ENCODE measurements at regions not wholly inside any gene's neighbourhood (a gene's known extent, or its start where the extent isn't known, plus 50 kb on each side); places are given as distances from the start of the nearest gene placed in this dataset.

DNA sequence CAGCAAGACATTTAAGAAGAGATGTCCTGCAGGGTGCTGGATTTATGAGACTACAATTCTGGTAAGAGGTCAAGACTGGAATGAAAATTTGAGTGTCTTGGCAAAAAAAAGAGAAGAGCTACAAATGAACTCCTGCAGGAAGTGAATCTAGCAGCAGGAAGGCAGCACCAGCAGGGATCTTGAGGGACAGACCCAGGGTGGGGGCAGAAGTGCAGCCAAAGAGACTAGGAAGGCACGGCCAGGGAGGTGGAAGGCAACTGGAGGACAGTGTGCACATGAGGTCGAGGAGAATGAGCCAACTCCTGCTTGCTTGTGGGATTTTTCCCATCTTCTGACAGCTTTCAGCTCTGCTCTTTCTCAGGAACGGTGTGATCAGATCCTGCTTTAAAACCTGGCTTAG is 263.2 kb downstream of the BUD13 start:
- Histone ChIP-seq H3K4me1 (ENCODE audit: insufficient read depth) (peaks cover 32% of the 10 kb centered on the region), H3F3A (replicated peaks; ENCODE audit: low read depth) (0 out of 2 replicates have a peak, but pooled peaks cover 3% of the 10 kb centered on the region), H3K4me3 (no peak overlapping the region), H3K27ac (ENCODE audit: low read depth) (no peak overlapping the region), H3K9me2 (ENCODE audit: insufficient read depth) (no peaks in the 10 kb centered on the region), H2AFZ (no peak overlapping the region), H3K79me2 (replicated peaks; ENCODE audit: insufficient read depth) (no peaks in the 10 kb centered on the region), H3K4me2 (no peak overlapping the region), H3K36me3 (ENCODE audit: insufficient read depth) (no peaks in the 10 kb centered on the region), H4K20me1 (replicated peaks; ENCODE audit: insufficient read depth) (no peaks in the 10 kb centered on the region), H3K27me3 (ENCODE audit: insufficient read depth) (no peaks in the 10 kb centered on the region)
- DNase-seq (ENCODE audit: low spot score): no peak
- Mint-ChIP-seq H3K9me3 (no peaks in the 10 kb centered on the region), H3K36me3 (ENCODE audit: low read depth) (no peaks in the 10 kb centered on the region), H3K27me3 (ENCODE audit: insufficient read depth, low read depth, poor library complexity) (peaks cover 22% of the 10 kb centered on the region), H3K27ac (no peak overlapping the region), H3K4me1 (peaks cover 42% of the 10 kb centered on the region), H3K4me3 (no peak overlapping the region)
- TF ChIP-seq EZH2 (IDR thresholded peaks at IDR 0.05; ENCODE audit: low read depth, unreplicated experiment) (no peak), POLR2AphosphoS5 (IDR thresholded peaks at IDR 0.05; ENCODE audit: low read depth) (no peak)
- no peak for ATAC-seq

DNA sequence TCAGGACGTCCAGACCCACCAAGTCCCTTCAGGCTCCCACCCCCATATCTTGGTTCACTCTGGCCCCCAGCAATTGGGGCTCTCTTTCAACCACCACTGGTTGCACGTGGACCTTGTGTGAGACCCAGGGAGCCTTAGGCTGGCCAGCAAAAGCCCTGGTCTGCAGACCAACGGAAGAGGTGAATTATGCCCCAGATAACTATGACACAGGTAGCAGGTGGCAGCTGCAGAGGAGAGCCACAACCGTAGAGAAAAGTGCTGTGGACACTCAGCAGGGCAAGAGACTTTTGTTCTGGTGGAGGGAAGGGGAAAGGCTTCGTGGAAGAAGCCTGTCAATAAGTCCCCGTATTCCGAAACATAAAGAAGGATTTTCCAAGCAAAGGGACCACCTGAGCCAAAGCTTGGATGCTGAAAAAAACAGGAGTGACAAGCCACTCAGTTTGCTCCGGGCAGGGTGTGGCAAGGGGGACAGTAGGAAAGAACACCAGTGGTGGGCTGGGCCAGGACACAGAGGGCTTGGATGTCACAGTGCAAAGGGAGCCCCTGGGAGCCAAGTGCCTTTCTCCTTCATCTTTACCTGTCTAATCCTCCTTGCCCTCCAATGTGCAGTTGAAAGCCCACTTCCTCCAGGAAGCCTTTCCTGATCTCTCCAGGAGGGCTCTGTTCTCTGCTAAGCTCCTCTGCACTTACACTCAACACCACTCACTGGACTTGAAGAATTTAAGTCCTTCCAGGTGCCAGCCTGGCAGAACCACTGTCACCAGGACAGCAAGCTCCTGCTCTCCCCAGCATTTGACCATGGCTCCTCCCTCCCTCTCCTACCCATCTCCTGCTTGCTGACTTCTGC is 264.7 kb downstream of the BUD13 start:
- no peak overlapping the region for H3K27ac Mint-ChIP-seq
- Histone ChIP-seq H3K4me2 (no peak overlapping the region), H3K4me1 (ENCODE audit: insufficient read depth) (peaks cover 42% of the 10 kb centered on the region), H4K20me1 (replicated peaks; ENCODE audit: insufficient read depth) (no peaks in the 10 kb centered on the region), H3K9me2 (ENCODE audit: insufficient read depth) (0 out of 2 replicates have a peak, but pooled peaks cover 4% of the 10 kb centered on the region), H3K79me2 (replicated peaks; ENCODE audit: insufficient read depth) (no peaks in the 10 kb centered on the region), H3K27me3 (ENCODE audit: insufficient read depth) (0 out of 2 replicates have a peak, but pooled peaks cover 5% of the 10 kb centered on the region), H3K36me3 (ENCODE audit: insufficient read depth) (no peaks in the 10 kb centered on the region), H3K4me3 (no peak overlapping the region), H3K27ac (ENCODE audit: low read depth) (no peak overlapping the region), H3F3A (replicated peaks; ENCODE audit: low read depth) (0 out of 2 replicates have a peak, but pooled peaks cover 3% of the 10 kb centered on the region), H2AFZ (no peak overlapping the region)
- ATAC-seq (no peak), DNase-seq (ENCODE audit: low spot score) (no peak)
- no peak overlapping the region for H3K4me3 Mint-ChIP-seq
- peaks cover 19% of the 10 kb centered on the region for H3K27me3 Mint-ChIP-seq (ENCODE audit: insufficient read depth, low read depth, poor library complexity)
- no peaks in the 10 kb centered on the region for H3K9me3 Mint-ChIP-seq
- H3K36me3 Mint-ChIP-seq (ENCODE audit: low read depth): no peaks in the 10 kb centered on the region
- peaks cover 46% of the 10 kb centered on the region for H3K4me1 Mint-ChIP-seq
- TF ChIP-seq EZH2 (IDR thresholded peaks at IDR 0.05; ENCODE audit: low read depth, unreplicated experiment) (no peak), STAT1 (IDR thresholded peaks at IDR 0.05; ENCODE audit: unreplicated experiment) (no peak), JUNB (IDR thresholded peaks at IDR 0.05; ENCODE audit: unreplicated experiment) (no peak), EZH2phosphoT487 (IDR thresholded peaks at IDR 0.05; ENCODE audit: unreplicated experiment) (no peak), CREB1 (CRISPR knock-in tag; IDR thresholded peaks at IDR 0.05; ENCODE audit: low read depth) (no peak), POLR2AphosphoS5 (IDR thresholded peaks at IDR 0.05; ENCODE audit: low read depth) (no peak)
- TF ChIP-seq, protein P1, sequence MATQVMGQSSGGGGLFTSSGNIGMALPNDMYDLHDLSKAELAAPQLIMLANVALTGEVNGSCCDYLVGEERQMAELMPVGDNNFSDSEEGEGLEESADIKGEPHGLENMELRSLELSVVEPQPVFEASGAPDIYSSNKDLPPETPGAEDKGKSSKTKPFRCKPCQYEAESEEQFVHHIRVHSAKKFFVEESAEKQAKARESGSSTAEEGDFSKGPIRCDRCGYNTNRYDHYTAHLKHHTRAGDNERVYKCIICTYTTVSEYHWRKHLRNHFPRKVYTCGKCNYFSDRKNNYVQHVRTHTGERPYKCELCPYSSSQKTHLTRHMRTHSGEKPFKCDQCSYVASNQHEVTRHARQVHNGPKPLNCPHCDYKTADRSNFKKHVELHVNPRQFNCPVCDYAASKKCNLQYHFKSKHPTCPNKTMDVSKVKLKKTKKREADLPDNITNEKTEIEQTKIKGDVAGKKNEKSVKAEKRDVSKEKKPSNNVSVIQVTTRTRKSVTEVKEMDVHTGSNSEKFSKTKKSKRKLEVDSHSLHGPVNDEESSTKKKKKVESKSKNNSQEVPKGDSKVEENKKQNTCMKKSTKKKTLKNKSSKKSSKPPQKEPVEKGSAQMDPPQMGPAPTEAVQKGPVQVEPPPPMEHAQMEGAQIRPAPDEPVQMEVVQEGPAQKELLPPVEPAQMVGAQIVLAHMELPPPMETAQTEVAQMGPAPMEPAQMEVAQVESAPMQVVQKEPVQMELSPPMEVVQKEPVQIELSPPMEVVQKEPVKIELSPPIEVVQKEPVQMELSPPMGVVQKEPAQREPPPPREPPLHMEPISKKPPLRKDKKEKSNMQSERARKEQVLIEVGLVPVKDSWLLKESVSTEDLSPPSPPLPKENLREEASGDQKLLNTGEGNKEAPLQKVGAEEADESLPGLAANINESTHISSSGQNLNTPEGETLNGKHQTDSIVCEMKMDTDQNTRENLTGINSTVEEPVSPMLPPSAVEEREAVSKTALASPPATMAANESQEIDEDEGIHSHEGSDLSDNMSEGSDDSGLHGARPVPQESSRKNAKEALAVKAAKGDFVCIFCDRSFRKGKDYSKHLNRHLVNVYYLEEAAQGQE (IDR thresholded peaks at IDR 0.05; ENCODE audit: unreplicated experiment): no peak
- TF ChIP-seq, protein P2, sequence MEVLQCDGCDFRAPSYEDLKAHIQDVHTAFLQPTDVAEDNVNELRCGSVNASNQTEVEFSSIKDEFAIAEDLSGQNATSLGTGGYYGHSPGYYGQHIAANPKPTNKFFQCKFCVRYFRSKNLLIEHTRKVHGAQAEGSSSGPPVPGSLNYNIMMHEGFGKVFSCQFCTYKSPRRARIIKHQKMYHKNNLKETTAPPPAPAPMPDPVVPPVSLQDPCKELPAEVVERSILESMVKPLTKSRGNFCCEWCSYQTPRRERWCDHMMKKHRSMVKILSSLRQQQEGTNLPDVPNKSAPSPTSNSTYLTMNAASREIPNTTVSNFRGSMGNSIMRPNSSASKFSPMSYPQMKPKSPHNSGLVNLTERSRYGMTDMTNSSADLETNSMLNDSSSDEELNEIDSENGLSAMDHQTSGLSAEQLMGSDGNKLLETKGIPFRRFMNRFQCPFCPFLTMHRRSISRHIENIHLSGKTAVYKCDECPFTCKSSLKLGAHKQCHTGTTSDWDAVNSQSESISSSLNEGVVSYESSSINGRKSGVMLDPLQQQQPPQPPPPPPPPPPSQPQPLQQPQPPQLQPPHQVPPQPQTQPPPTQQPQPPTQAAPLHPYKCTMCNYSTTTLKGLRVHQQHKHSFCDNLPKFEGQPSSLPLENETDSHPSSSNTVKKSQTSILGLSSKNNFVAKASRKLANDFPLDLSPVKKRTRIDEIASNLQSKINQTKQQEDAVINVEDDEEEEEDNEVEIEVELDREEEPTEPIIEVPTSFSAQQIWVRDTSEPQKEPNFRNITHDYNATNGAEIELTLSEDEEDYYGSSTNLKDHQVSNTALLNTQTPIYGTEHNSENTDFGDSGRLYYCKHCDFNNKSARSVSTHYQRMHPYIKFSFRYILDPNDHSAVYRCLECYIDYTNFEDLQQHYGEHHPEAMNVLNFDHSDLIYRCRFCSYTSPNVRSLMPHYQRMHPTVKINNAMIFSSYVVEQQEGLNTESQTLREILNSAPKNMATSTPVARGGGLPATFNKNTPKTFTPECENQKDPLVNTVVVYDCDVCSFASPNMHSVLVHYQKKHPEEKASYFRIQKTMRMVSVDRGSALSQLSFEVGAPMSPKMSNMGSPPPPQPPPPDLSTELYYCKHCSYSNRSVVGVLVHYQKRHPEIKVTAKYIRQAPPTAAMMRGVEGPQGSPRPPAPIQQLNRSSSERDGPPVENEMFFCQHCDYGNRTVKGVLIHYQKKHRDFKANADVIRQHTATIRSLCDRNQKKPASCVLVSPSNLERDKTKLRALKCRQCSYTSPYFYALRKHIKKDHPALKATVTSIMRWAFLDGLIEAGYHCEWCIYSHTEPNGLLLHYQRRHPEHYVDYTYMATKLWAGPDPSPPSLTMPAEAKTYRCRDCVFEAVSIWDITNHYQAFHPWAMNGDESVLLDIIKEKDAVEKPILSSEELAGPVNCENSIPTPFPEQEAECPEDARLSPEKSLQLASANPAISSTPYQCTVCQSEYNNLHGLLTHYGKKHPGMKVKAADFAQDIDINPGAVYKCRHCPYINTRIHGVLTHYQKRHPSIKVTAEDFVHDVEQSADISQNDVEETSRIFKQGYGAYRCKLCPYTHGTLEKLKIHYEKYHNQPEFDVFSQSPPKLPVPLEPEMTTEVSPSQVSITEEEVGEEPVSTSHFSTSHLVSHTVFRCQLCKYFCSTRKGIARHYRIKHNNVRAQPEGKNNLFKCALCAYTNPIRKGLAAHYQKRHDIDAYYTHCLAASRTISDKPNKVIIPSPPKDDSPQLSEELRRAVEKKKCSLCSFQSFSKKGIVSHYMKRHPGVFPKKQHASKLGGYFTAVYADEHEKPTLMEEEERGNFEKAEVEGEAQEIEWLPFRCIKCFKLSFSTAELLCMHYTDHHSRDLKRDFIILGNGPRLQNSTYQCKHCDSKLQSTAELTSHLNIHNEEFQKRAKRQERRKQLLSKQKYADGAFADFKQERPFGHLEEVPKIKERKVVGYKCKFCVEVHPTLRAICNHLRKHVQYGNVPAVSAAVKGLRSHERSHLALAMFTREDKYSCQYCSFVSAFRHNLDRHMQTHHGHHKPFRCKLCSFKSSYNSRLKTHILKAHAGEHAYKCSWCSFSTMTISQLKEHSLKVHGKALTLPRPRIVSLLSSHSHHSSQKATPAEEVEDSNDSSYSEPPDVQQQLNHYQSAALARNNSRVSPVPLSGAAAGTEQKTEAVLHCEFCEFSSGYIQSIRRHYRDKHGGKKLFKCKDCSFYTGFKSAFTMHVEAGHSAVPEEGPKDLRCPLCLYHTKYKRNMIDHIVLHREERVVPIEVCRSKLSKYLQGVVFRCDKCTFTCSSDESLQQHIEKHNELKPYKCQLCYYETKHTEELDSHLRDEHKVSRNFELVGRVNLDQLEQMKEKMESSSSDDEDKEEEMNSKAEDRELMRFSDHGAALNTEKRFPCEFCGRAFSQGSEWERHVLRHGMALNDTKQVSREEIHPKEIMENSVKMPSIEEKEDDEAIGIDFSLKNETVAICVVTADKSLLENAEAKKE (CRISPR knock-in tag; IDR thresholded peaks at IDR 0.05): no peak
- TF ChIP-seq, protein P3, sequence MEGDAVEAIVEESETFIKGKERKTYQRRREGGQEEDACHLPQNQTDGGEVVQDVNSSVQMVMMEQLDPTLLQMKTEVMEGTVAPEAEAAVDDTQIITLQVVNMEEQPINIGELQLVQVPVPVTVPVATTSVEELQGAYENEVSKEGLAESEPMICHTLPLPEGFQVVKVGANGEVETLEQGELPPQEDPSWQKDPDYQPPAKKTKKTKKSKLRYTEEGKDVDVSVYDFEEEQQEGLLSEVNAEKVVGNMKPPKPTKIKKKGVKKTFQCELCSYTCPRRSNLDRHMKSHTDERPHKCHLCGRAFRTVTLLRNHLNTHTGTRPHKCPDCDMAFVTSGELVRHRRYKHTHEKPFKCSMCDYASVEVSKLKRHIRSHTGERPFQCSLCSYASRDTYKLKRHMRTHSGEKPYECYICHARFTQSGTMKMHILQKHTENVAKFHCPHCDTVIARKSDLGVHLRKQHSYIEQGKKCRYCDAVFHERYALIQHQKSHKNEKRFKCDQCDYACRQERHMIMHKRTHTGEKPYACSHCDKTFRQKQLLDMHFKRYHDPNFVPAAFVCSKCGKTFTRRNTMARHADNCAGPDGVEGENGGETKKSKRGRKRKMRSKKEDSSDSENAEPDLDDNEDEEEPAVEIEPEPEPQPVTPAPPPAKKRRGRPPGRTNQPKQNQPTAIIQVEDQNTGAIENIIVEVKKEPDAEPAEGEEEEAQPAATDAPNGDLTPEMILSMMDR (conservative IDR thresholded peaks at IDR 0.05; ENCODE audit: low read depth in 2 of 2): no peak
